ENCODE measurements at regions not wholly inside any gene's neighbourhood (a gene's known extent, or its start where the extent isn't known, plus 50 kb on each side); places are given as distances from the start of the nearest gene placed in this dataset.

- H3K4me1 Mint-ChIP-seq = no peaks in the 10 kb centered on the region
- whole genome bisulfite sequencing (ENCODE audit: extremely low coverage, insufficient read length, low lambda C conversion rate) = no CpG with 5 or more reads among the region's 1 CpG
- H2BK20ac ChIP-seq (ENCODE audit: low read depth, low read length, poor library complexity, severe bottlenecking) = no peak overlapping the region
- no peak overlapping the region for H2BK12ac ChIP-seq (ENCODE audit: insufficient read length, low read depth, low read length)
- H2BK5ac ChIP-seq (ENCODE audit: insufficient read length, low read length) = no peak overlapping the region
- no peak overlapping the region for H3K27ac ChIP-seq (ENCODE audit: insufficient read length, low read depth, low read length)
- no peak overlapping the region for H4K8ac ChIP-seq (replicated peaks; ENCODE audit: insufficient read length, low read depth, low read length)
- no peaks in the 10 kb centered on the region for H4K20me1 ChIP-seq (ENCODE audit: control insufficient read depth, insufficient read depth, insufficient read length)
- TF ChIP-seq CTCF (conservative IDR thresholded peaks at IDR 0.05) = no peak
- H3K4me1 ChIP-seq (ENCODE audit: insufficient read depth, low read length) = no peaks in the 10 kb centered on the region
- H3K27ac Mint-ChIP-seq = no peak overlapping the region
- peaks cover 0 to 6% of the 10 kb centered on the region in 2 experiments; a peak in 2 of 5 replicates for H3K9me3 Mint-ChIP-seq
- H2AK5ac ChIP-seq (ENCODE audit: insufficient read length, low read length) = no peak overlapping the region
- no peaks in the 10 kb centered on the region for H3K79me2 ChIP-seq (ENCODE audit: insufficient read depth, low read length)
- H3T11ph ChIP-seq (ENCODE audit: low read length) = no peak overlapping the region
- no peak overlapping the region for H3K14ac ChIP-seq (ENCODE audit: insufficient read depth, low read length)
- no peak overlapping the region for H3K56ac ChIP-seq (ENCODE audit: insufficient read length, low read depth, low read length)
- no peaks in the 10 kb centered on the region for H3K27me3 Mint-ChIP-seq (ENCODE audit: low read depth)
- H3K79me1 ChIP-seq (ENCODE audit: insufficient read depth, low read depth, low read length, poor library complexity, severe bottlenecking) = no peaks in the 10 kb centered on the region
- no peak for DNase-seq
- no peak overlapping the region for H3K18ac ChIP-seq (ENCODE audit: insufficient read length, low read depth, low read length)
- H3K23ac ChIP-seq (ENCODE audit: insufficient read length, low read depth, low read length) = no peak overlapping the region
- no peak overlapping the region for H3K4ac ChIP-seq (ENCODE audit: low read depth, low read length)
- no peak overlapping the region for H3K9ac ChIP-seq (ENCODE audit: extremely low read depth, insufficient read length, low read length)
- no peaks in the 10 kb centered on the region for H3K9me3 ChIP-seq (ENCODE audit: control insufficient read depth, low read depth, low read length)
- H4K91ac ChIP-seq (ENCODE audit: insufficient read length, low read depth, low read length) = no peak overlapping the region
- H3K4me3 Mint-ChIP-seq = no peak overlapping the region
- peaks cover 0 to 4% (median 3%) of the 10 kb centered on the region in 3 experiments; a peak in 3 of 7 replicates for H3K36me3 Mint-ChIP-seq (ENCODE audit: insufficient read depth in 1 of 3, low read depth in 3 of 3)
- H4K5ac ChIP-seq (ENCODE audit: insufficient read length, low read depth, low read length) = no peak overlapping the region
- no peaks in the 10 kb centered on the region for H3K27me3 ChIP-seq (ENCODE audit: insufficient read depth, low read length)
- no peak overlapping the region for H2AFZ ChIP-seq (ENCODE audit: low read length)
- no peak overlapping the region for H2BK120ac ChIP-seq (ENCODE audit: low read depth, low read length, poor library complexity, severe bottlenecking)
- no peak overlapping the region for H3K4me2 ChIP-seq (ENCODE audit: insufficient read depth, insufficient read length, low read length)
- no peaks in the 10 kb centered on the region for H3K23me2 ChIP-seq (ENCODE audit: insufficient read length, low read depth, low read length, poor library complexity, severe bottlenecking)
- no peak overlapping the region for H2BK15ac ChIP-seq (ENCODE audit: low read depth, low read length)
These were observed 962.2 kb upstream of the PCDH20 start for GRCh38 chr13:62377838-62378237.
